BJ (cell line): ENCODE measurements at regions not wholly inside any gene's neighbourhood (a gene's known extent, or its start where the extent isn't known, plus 50 kb on each side); places are given as distances from the start of the nearest gene placed in this dataset.

Experiments used
- CTCF ChIA-PET: fragments of 350-600 bp; formaldehyde crosslinking; extraction: SDS; loops from one replicate; lab custom pipeline; 2021; ENCODE audit warnings: antibody characterized with exemption, inconsistent platforms; lab: Yijun Ruan, JAX
- POLR2A ChIA-PET: fragments of 300-600 bp; sonication (Branson Sonifier 250); formaldehyde crosslinking; extraction: SDS; loops from one replicate; lab custom pipeline; 2021; ENCODE audit warnings: antibody characterized with exemption; lab: Charles Lee
- DNase-seq: peaks from one replicate; pipeline ENCODE4 v3.0.0-alpha.2; 2011; ENCODE audit warnings: low read depth
- H3K27me3 ChIP-seq: 2 replicates; pipeline ENCODE4 v1.6.0; 2011; ENCODE audit warnings: low read length; ENCODE audit not compliant: control insufficient read depth, insufficient read depth
- H3K36me3 ChIP-seq: 2 replicates; pipeline ENCODE4 v1.5.1; 2011; ENCODE audit warnings: low read length; ENCODE audit not compliant: control insufficient read depth, insufficient read depth
- H3K4me3 ChIP-seq: 2 replicates; pipeline ENCODE4 v1.5.1; 2011; ENCODE audit warnings: low read depth, mild to moderate bottlenecking, control low read depth, low read length
- TF ChIP-seq, protein P1 (sequence below): IDR thresholded peaks from 2 replicates; pipeline ENCODE4 v1.5.1; 2011; ENCODE audit warnings: low read depth, mild to moderate bottlenecking, control low read depth, inconsistent platforms, low read length, moderate library complexity; ENCODE audit not compliant: insufficient read depth

DNA sequence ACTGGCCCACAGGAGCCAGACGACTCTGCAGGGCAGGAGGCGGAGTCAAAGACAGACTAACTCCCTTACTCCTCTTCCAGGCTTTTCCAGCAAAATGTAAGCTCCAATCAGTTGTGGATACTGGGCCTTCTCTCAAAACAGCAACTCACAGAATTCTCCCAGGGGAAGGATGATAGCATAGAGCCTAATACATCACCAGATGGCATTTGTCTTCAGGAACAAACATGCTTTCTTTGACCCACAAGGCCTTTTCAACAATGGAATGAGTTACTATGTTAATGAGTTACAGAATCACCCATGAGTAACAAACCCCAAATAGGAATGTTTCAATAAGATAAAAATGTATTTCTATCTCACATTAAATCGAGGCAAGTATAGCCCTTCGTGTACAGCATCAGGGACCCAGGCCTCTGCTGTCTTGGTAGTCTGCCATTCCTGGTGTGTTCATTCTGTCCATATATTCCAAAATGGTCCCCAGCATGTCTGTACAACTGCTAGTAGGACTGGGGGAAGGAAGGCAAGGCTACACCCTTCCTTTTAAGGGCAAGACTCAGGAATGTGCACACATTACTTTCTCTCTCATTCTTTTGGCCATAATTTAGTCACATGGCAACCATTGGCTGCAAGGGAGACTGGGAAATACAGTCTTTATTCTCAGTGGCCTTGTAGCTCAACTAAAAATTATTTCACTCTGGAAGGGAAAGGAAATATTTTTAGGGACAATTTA lies 76.4 kb downstream of the BOD1L2 start:
- Histone ChIP-seq H3K36me3 (no peaks in the 10 kb centered on the region), H3K4me3 (no peak overlapping the region), H3K27me3 (no peaks in the 10 kb centered on the region)
- no peak for DNase-seq
- ChIA-PET POLR2A (no interaction called here), CTCF (no interaction called here)
- TF ChIP-seq, protein P1, sequence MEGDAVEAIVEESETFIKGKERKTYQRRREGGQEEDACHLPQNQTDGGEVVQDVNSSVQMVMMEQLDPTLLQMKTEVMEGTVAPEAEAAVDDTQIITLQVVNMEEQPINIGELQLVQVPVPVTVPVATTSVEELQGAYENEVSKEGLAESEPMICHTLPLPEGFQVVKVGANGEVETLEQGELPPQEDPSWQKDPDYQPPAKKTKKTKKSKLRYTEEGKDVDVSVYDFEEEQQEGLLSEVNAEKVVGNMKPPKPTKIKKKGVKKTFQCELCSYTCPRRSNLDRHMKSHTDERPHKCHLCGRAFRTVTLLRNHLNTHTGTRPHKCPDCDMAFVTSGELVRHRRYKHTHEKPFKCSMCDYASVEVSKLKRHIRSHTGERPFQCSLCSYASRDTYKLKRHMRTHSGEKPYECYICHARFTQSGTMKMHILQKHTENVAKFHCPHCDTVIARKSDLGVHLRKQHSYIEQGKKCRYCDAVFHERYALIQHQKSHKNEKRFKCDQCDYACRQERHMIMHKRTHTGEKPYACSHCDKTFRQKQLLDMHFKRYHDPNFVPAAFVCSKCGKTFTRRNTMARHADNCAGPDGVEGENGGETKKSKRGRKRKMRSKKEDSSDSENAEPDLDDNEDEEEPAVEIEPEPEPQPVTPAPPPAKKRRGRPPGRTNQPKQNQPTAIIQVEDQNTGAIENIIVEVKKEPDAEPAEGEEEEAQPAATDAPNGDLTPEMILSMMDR, result no peak

DNA sequence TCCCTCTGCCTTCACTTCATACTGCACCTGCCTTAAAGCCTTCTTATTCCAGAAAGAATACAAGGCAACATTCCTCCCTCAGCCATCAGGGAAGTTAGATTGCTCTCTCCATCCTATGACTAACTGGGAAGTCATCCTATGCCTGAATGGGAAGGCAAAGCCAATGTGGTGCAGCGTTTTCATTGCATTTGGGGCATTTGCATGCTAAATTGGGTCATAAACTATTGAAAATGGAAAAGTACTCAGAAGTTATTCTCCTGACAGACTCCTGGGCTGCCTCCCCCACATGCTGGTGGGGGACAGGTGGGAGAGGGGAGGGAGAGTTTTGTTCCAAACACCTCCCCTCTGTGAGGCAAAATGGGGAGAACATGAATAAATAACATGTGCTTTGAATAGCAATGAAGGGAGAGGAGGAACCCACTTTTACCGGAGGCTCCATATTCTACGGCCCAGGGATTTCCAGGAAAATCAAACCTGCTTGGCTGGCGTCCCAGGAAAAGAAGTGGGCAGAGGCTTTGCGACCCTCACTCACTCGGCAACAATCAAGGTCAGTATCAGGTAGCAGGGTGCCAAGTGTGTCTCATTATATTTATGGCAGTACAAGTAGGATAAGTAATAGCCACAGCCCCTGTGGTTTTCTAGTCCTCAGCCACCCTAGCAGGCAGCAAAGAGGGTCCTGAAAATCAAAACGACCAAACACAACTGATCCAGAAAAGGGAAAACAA lies 84.1 kb downstream of the BOD1L2 start:
- TF ChIP-seq, protein P1, result no peak
- CTCF ChIA-PET, result no interaction called here
- no peak for DNase-seq
- Histone ChIP-seq H3K27me3 (no peaks in the 10 kb centered on the region), H3K4me3 (no peak overlapping the region), H3K36me3 (no peaks in the 10 kb centered on the region)
- POLR2A ChIA-PET, result no interaction called here

DNA sequence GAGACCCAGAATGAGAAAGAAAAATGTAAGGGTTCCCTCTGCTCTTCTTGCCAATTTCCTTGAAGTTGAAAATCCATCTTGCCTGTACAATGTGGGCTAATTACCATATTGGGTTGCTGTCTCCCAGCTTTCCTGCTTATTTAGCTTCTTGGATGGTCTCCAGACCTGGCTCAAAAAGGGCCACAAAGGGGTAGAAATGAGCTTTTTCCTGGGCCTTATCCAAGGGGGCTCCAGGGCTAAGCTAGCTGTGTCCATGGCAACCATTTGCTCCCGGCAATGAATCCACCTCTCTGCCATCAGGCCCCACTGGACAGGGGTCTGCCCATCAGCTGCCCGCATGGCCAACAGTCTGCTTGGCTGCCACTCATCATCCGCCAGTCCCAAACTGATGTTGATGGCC lies 85.0 kb downstream of the BOD1L2 start:
- TF ChIP-seq, protein P1, result no peak
- CTCF ChIA-PET, result no interaction called here
- Histone ChIP-seq H3K27me3 (no peaks in the 10 kb centered on the region), H3K4me3 (no peak overlapping the region), H3K36me3 (no peaks in the 10 kb centered on the region)
- no peak for DNase-seq
- POLR2A ChIA-PET, result no interaction called here

DNA sequence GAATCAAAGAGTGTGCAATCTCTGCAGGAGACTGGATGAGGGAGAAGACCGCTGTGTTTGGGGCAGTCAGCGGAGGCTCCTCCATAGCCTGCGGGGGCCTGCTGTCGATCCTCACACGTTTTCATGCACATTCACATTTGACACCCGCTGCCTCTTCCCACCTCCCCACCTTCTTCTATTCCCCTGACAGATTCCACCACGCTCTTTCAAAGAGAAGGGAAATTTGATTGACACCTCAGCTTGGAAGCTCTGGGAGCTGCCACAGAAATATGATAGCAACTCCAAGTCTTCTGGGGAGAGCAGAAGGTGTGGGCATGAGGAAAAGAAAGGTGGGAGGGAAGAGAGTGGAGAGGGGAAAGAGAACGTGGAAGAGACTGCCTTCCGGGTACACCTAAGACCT lies 87.5 kb downstream of the BOD1L2 start:
- H3K4me3 ChIP-seq, result no peak overlapping the region
- ChIA-PET CTCF (no interaction called here), POLR2A (no interaction called here)
- TF ChIP-seq, protein P1, result no peak
- DNase-seq, result no peak
- H3K27me3 ChIP-seq, result no peaks in the 10 kb centered on the region
- no peaks in the 10 kb centered on the region for H3K36me3 ChIP-seq

DNA sequence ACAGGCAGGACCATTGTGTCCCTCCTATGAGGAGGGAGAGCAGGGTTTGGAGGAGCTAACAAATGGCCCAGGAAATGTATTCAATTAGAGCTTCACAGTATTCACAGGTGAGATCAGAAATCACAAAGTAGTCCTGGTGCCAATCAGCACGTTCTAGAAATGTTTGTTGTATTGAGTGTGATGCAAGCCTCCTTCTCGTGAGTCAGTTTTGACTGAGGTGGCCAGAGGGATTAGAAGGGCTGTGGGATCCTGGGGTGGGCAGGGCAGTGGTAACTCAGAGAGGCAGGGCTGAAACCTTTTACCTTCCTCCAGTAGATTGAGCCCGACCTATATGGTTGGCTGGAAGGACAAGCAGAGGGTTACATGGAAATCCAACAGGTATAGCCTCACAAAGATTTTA lies 95.0 kb downstream of the BOD1L2 start:
- Histone ChIP-seq H3K36me3 (no peaks in the 10 kb centered on the region), H3K27me3 (no peaks in the 10 kb centered on the region), H3K4me3 (no peak overlapping the region)
- ChIA-PET POLR2A (no interaction called here), CTCF (no interaction called here)
- TF ChIP-seq, protein P1, result no peak
- no peak for DNase-seq
